ENCODE measurements at regions not wholly inside any gene's neighbourhood (a gene's known extent, or its start where the extent isn't known, plus 50 kb on each side); places are given as distances from the start of the nearest gene placed in this dataset.

DNA sequence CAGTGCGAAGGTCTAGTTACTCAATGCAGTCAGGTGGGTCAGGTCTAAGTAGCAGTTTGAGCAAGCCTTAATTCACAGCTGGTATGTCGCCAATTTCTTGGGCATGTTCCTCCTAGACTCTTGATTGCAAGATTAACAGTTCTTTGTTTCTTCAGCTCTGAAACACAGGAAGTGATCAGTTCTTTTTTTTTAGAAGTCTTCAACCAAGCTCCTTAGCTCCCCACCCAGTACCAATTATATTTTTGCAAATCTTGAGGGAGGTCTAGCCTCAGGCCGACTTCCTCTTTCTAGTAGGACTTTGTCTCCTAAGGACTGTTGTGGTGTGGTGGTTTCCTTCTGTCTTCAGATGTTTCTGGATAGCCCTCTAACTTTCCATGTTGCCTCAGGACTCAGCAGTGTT, 2054.2 kb downstream of the MAT2B start:
- peak; percentile 5 for DNase-seq

GRCh38 chr5:165560648-165561047, 2055.2 kb downstream of the MAT2B start:
- DNase-seq = no peak

DNA sequence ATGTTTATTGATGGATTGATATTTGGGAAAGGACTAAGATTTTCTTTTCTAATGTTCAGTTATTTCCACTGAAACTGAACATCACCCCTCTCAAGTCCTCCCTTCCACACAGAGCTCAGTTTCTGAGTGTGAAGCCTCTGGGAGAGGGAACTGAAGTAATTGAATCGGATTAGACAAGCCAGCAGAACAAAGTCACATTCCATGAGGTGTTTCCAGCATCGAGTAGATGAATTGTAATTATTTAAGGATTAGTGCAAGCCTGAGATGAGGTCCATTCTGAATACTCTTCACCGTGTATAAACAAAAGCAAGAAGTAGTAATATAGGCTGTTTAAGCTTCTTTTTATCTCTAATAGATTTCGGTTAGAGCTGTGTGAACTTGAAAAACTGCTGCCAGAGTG, 2060.5 kb downstream of the MAT2B start:
- no peak for DNase-seq

GRCh38 chr5:165569551-165569950, 2064.1 kb downstream of the MAT2B start:
- no peak for DNase-seq

GRCh38 chr5:165573445-165573844, 2068.0 kb downstream of the MAT2B start:
- DNase-seq = no peak

DNA sequence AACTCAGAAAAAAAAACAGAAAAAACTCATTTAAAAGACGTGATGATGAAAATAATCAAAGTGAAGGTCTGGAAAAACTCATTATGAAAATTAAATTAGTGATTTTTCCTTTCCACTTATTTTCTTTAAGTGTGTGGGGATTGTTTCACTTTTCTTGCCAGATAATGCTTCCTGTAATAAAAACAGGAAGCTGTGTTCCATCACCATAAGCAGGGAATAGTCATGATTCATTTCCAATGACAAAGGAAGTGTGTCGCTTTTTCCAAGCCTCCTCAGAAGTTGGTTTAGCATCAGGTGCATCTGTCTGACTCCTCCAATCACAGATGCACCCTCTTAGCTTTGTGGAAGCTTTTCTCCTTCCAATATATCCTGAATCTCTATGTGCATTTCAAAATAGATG, 2068.7 kb downstream of the MAT2B start:
- no peak for DNase-seq

DNA sequence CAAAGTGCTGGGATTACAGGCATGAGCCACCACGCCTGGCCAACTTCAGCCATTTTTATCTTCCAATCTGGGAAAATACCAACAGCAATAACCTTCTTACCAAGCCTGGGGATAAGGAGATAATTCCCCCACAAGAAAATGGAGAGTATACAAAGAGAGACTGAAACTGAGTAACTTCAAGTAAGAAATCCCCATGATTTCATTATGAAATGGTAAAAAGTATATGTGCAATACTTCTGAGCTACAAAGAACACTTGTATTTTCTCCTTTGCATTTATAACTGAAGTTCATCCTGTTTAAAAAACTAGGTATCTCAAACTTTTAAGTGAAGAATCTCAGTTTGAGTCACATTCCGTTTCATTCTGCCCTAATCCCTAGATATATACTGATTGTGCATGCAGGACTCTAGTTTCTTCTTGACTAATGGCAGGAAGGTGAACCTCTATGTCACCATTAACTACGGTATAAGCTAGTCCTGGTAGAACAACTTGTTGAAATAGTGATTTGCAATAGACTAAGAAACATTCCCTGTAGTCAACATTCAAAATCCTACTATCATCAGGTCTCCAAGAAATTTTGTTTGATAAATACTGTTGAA, 2071.4 kb downstream of the MAT2B start:
- DNase-seq = no peak

DNA sequence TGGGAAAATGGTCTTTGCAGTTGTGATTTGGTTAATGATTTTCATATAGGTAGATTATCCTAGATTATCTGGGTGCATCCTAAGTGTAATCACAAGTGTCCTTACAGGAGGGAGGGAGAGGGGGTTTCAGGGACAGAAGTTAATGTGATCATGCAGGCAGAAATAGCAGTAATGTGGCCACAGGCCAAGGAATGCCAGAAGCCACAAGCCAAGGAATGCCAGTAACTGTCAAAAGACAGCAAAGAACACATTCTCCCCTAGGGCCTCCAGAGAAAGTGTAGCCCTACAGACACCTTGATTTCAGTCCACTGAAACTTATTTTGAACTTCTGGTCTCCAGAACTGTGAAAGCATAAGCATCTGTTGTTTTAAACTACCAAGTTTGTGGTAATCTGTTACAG, 2074.5 kb downstream of the MAT2B start:
- no peak for DNase-seq

DNA sequence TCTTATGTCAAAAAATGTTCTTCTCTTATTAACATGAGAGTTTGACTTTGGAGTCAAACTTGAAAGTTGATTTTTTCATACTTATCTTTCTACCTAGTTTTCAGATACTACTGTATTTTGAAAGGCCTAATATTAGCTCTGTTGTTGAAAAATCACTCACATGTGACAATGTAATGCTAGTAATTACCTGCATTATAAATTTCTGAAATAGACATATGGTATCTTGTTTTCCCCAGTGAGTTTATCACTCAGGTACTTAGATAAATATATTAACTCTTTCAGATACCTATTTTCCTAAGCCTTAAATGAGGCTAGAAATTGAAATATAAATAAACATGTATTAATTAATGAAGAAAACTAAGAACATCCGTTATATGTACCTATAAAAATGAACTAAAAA, 2089.3 kb downstream of the MAT2B start:
- no peak for DNase-seq

DNA sequence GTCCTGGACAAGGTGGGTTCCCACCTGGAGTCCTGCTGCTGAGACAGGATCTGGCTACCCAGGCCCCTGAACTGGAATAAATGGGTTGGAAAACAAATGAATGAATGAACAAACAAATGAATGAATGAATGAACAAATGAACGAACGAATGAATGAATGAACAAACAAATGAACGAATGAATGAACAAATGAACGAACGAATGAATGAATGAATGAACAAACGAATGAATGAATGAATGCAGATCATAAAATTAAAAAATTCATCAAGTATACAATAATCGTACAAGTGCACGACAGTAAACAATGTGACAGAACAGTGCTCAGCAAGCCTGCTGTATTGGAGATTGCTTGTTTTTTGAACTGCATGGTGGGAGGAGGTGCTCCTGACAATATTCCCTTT, 2097.1 kb downstream of the MAT2B start:
- DNase-seq = no peak

GRCh38 chr5:165607026-165607425, 2101.6 kb downstream of the MAT2B start:
- no peak for DNase-seq

DNA sequence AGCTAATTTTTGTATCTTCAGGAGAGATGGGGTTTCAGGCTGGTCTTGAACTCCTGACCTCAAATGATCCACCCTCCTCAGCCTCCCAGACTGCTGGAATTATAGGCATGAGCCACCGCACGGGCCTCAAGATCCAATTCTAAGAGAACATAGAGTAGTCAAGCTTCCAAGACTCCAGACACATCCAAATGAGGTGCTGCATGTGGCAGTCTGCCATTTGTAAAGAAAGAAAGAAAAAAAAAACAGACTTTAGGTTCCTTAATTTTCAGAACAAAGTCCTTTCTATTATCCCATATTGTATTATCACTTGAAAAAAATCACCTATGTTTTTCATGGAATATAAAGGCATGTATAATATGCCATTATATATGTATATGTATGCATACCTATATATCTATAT, 2104.5 kb downstream of the MAT2B start:
- DNase-seq = no peak

DNA sequence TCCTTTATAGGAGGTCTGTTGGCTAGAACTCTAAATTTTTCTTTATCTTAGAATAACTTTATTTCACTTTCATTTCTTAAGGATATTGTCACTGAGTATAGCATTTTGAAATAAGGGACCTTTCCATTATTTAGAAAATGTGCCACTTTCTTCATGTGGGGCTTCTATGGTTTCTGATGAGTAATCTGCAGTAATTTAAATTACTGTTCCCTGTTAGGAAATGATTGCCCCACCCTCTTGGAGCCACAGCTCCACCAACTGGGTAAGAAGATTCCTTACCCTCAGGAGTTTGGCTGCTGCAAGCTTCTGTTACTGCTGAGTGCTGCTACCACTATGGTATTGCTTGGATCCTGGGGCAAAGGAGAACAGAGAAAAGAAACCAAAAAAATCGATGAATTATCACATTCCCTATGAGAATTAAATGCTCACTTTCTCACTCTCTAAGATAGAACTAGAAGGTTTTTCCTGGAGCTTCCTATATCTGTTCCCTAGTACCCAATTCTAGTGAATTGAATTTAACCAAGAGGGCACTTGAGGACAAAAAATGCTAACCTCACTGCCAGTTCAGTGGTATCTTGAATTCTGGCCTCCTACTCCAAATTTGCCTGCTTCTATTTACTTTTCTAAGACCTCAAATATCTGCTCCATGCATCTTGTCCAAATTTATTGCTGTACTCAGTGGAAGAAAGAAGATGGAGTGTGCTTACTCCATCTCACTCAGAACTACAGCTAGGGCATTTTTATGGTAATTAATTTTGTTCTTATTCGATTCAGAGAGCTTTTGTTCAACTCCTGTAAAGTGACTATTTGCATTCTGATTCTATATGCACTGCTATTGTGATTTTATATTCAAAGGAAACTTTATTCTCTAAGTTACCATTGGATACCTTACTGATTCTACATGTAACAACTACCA, 2111.3 kb downstream of the MAT2B start:
- DNase-seq = no peak

- DNase-seq = no peak
These were observed 2112.1 kb downstream of the MAT2B start for GRCh38 chr5:165617491-165617890.

DNA sequence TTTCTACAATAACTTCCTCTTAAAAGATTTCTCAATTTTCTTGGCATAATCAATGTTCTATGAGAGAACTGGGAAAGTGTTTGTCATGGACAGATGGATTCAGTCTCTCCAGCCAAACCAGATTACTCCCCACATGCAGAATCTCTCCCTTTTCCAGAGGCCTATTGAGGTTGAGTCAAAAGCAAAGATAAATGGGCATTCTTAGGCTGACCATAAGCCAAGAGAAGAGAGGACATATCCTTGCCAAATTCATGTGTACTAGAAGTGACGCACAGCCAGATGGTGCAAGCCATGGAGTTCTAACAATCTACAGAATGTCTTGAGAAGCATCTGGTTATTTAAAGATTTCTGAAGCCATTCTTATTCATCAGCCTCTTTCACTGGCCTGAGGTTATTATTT, 2115.0 kb downstream of the MAT2B start:
- DNase-seq = peak; percentile 38

DNA sequence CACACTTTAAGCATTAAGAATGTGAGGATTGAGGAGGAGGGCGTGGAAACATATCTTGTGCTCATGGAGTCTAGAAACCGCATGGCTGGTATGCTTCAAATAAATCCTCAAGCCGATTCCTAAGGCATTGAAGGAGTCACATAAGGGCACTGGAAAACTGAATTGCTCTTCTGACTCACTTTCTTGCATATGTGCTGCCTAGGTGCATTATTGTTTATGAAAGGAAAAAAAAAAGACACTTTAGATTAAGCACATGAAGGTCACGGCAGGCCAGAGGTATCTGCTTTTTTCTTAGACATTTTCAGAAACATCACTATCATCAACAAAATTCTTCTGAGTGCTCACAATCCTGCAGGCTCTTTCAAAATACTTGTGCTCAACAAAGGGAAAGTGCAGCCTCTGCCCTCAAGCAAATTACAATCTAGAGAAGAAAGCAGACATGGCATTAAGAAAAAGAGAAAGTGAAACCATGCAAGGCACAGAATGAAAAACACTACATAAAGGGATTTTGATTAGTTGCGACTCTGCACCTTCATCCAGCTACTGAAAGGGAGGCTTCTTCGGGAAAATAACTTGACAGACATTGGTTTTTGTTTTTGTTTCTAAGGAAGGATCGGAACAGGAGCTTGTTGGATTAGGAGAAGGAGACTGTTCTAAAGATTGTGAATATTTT, 2117.6 kb downstream of the MAT2B start:
- no peak for DNase-seq

GRCh38 chr5:165624166-165624946, 2118.9 kb downstream of the MAT2B start:
- DNase-seq = no peak

DNA sequence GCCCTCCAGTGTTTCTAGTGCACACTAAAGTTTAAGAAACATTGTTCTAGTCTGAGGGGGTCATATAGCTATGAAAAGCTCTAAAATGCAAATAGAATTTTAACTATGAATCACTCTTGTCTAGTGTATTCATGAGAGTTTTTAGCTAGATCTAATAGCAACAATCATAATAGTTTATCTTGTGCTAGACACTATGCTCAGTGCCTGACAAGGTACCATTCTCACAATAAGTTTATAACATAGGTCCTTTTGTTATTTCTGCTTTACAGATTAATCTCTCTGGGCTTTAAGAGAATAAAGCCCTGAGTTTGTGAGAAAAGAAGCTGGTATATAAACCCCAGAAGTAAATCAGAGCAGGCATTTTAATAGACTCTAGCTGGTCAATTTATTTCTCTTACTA, 2120.7 kb downstream of the MAT2B start:
- no peak for DNase-seq

DNA sequence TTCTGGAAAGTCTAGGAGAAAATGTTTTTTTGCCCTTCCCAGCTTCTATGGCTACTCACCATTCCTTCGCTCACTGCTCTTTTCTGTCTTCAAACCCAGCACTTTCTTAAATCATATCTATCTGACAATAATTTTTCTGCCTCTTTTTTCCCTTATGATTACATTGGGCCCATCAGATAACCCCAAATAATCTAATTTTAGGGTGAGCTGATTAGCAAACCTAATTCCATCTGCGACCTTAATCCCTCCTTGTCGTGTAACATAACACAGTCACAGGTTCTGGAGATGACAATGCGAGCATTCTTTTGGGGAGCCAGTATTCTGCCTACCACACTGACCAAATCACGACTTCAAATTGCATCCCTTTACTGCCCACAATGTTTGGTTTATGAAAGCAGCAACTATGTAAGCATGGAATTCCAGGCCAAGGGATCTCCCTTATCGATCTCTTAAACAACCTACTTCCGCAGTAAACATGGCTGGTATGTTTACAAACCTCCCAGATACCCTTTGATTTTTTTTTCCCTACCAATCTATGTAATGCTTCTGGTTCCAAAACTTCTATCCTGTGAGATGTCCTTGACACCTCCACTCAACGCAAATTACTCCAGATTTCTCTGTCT, 2122.2 kb downstream of the MAT2B start:
- no peak for DNase-seq

DNA sequence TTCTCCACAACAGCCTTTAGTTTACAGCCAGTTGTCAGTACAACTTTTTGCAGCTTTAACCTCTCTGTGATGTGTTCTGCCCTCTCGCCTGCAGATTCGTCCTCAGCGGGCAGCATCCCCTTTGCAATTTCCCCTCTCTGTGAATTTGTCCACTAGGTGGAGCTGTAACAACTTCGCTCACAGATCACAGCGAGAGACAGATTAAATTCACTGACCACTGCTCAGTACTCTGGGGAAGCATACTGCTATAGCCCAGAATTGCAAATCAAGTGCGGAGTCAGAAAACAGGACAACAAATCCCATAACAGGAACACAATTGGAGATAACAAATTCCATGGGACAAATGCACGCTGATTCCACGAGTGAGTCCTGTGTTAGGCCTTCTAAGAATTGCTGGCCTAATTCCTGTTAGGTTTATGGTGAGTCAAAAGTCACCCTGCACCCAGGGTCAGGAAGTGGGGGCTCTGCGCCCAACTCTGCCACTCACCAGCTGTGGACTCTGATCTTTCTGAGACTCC, 2124.9 kb downstream of the MAT2B start:
- peak; percentile 78 for DNase-seq

- no peak for DNase-seq
These were observed 2125.8 kb downstream of the MAT2B start for GRCh38 chr5:165631235-165631634.

Data from muscle of arm (tissue), 1 donor.